Activated naive CD8-positive, alpha-beta T cell (primary cell): ENCODE measurements at regions not wholly inside any gene's neighbourhood (a gene's known extent, or its start where the extent isn't known, plus 50 kb on each side); places are given as distances from the start of the nearest gene placed in this dataset.
A peak's percentile ranks its signal among the peaks of the same experiment; 100 is the strongest.
"Not testable (repeated sequence)": the region's sequence is repeated elsewhere in the genome, so short reads cannot be mapped to it uniquely, and the experiment has no call there.

Experiments
- H3K27ac Mint-ChIP-seq: one replicate; pipeline ENCODE4 v1.8.0; 2021; ENCODE audit warnings: mixed read lengths
- H3K27me3 Mint-ChIP-seq: one replicate; pipeline ENCODE4 v1.8.0; 2021; ENCODE audit warnings: mixed read lengths
- H3K36me3 Mint-ChIP-seq: one replicate; pipeline ENCODE4 v1.8.0; 2021; ENCODE audit warnings: mixed read lengths
- H3K4me1 Mint-ChIP-seq: one replicate; pipeline ENCODE4 v1.8.0; 2021; ENCODE audit warnings: low read depth, mixed read lengths
- H3K4me3 Mint-ChIP-seq: one replicate; pipeline ENCODE4 v1.8.0; 2021; ENCODE audit warnings: mild to moderate bottlenecking, mixed read lengths
- H3K9me3 Mint-ChIP-seq: one replicate; pipeline ENCODE4 v1.8.0; 2021; ENCODE audit warnings: low read depth, mixed read lengths

DNA sequence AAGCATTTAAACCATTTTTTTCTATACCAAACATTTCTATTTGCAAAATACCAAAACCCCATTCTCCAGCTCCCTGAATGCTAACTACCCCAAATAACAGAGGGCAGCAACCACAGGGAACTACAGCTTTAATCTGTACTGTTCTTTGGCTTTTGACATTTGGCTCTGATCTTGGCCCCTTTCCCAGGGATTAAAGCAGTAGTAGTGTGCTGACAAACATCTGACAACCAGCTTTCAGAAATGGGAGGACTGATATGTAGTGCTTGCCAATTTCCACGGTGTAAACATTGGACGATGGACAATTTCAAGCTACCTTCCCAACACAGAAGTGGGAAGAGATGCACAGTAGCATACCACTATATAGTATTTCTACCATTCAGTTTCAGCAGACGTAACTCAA is 88.4 kb upstream of the TEAD1 start:
- Mint-ChIP-seq H3K36me3 (no peaks in the 10 kb centered on the region), H3K9me3 (no peaks in the 10 kb centered on the region), H3K4me1 (peaks cover 1% of the 10 kb centered on the region)

GRCh38 chr11:12587333-12587991 is 86.8 kb upstream of the TEAD1 start:
- no peak overlapping the region for H3K27ac Mint-ChIP-seq
- no peaks in the 10 kb centered on the region for H3K9me3 Mint-ChIP-seq
- peaks cover 7% of the 10 kb centered on the region for H3K27me3 Mint-ChIP-seq
- H3K4me3 Mint-ChIP-seq = no peak overlapping the region
- no peaks in the 10 kb centered on the region for H3K36me3 Mint-ChIP-seq
- peaks cover 1% of the 10 kb centered on the region for H3K4me1 Mint-ChIP-seq

More for the DNA sequence above, 88.4 kb upstream of the TEAD1 start:
- no peak overlapping the region for H3K27ac Mint-ChIP-seq
- H3K4me3 Mint-ChIP-seq = no peak overlapping the region
- no peaks in the 10 kb centered on the region for H3K27me3 Mint-ChIP-seq

GRCh38 chr11:12591706-12592105 is 82.5 kb upstream of the TEAD1 start:
- Mint-ChIP-seq H3K4me3 (no peak overlapping the region), H3K4me1 (peaks cover 1% of the 10 kb centered on the region), H3K27ac (no peak overlapping the region), H3K27me3 (peaks cover 10% of the 10 kb centered on the region), H3K36me3 (no peaks in the 10 kb centered on the region), H3K9me3 (peaks cover 4% of the 10 kb centered on the region)

GRCh38 chr11:12592283-12592682 is 81.9 kb upstream of the TEAD1 start:
- Mint-ChIP-seq H3K4me3 (no peak overlapping the region), H3K27me3 (peaks cover 13% of the 10 kb centered on the region), H3K9me3 (peaks cover 4% of the 10 kb centered on the region), H3K27ac (no peak overlapping the region), H3K4me1 (peaks cover under 1% of the 10 kb centered on the region), H3K36me3 (no peaks in the 10 kb centered on the region)

DNA sequence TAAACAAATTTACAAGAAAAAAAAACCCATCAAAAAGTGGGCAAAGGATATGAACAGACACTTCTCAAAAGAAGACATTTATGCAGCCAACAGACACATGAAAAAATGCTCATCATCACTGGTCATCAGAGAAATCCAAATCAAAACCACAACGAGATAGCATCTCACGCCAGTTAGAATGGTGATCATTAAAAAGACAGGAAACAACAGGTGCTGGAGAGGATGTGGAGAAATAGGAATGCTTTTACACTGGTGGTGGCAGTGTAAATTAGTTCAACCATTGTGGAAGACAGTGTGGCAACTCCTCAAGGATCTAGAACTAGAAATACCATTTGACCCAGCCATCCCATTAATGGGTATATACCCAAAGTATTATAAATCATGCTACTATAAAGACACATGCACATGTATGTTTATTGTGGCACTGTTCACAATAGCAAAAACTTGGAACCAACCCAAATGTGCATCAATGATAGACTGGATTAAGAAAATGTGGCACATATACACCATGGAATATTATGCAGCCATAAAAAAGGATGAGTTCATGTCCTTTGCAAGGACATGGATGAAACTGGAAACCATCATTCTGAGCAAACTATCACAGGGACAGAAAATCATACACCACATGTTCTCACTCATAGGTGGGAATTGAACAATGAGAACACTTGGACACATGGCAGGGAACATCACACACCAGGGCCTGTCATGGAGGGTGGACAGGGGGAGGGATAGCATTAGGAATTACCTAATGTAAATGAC is 79.0 kb upstream of the TEAD1 start:
- H3K27ac Mint-ChIP-seq, H3K9me3 Mint-ChIP-seq, H3K36me3 Mint-ChIP-seq, H3K4me3 Mint-ChIP-seq: not testable (repeated sequence)
- Mint-ChIP-seq H3K27me3 (peaks cover 13% of the 10 kb centered on the region), H3K4me1 (peaks cover 19% of the 10 kb centered on the region)

- H3K4me3 Mint-ChIP-seq = peak overlapping the region; percentile 17
- H3K27ac Mint-ChIP-seq = no peak overlapping the region
- peaks cover 20% of the 10 kb centered on the region for H3K27me3 Mint-ChIP-seq
- no peaks in the 10 kb centered on the region for H3K36me3 Mint-ChIP-seq
- H3K4me1 Mint-ChIP-seq = peaks cover 20% of the 10 kb centered on the region
- H3K9me3 Mint-ChIP-seq = peaks cover 4% of the 10 kb centered on the region
Measured at GRCh38 chr11:12598330-12599256, 75.6 kb upstream of the TEAD1 start.

DNA sequence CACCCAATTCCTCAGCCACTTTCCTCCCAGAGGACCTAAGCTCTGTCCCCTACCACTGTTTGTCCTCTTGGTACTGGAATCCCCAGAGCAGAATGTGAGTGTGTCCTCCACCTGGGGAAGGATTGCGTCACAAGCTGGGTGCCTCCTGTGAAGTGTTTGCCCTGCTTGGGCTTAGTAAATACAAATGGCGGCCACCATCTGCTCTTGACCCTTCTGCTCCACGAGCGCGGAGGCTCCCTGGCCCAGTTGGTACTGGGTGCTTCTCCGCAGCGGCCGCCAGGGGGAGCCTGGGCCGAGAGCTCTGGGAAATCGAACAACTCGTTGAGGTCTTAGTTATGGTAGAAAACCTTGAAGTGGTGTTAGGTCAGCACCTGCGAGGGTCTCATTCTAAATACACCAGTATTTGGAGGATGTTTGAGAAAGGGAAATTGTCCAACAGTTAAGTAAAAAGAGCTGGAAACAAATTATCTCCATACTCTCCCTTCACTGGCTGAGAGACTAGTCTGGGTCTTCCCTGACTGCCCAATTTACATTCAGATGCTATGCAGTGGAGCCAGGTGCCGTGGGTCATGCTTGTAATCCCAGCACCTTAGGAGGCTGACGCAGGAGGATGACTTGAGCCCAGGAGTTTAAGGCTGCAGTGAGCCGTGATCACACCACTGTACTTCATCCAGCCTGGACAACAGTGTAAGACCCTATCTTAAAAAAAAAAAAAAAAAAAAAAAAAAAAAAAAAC is 74.6 kb upstream of the TEAD1 start:
- H3K4me1 Mint-ChIP-seq = peaks cover 20% of the 10 kb centered on the region
- H3K27me3 Mint-ChIP-seq = peaks cover 23% of the 10 kb centered on the region
- H3K36me3 Mint-ChIP-seq = no peaks in the 10 kb centered on the region
- no peak overlapping the region for H3K27ac Mint-ChIP-seq
- H3K9me3 Mint-ChIP-seq = peaks cover 4% of the 10 kb centered on the region
- no peak overlapping the region for H3K4me3 Mint-ChIP-seq

DNA sequence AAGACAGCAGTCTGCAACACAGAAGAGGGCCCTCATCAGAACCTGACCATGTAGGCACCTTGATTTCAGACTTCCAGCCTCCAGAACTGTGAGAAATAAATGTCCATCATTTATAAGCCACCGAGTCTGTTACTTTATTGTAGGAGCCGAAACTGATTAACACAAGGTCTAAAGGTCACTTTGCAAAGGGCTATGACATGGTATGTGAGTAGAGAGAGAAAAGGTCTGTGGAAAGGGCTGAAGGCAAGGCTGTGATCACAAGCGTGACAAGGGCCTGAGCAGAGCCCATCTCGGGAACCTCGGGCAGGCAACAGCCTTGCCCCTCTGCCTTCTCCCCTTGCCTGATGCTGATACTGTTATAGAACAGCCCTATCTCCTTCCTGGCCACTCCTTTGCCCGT is 73.4 kb upstream of the TEAD1 start:
- Mint-ChIP-seq H3K27me3 (peaks cover 23% of the 10 kb centered on the region), H3K4me3 (no peak overlapping the region), H3K4me1 (peaks cover 20% of the 10 kb centered on the region), H3K36me3 (no peaks in the 10 kb centered on the region), H3K27ac (no peak overlapping the region), H3K9me3 (no peaks in the 10 kb centered on the region)

DNA sequence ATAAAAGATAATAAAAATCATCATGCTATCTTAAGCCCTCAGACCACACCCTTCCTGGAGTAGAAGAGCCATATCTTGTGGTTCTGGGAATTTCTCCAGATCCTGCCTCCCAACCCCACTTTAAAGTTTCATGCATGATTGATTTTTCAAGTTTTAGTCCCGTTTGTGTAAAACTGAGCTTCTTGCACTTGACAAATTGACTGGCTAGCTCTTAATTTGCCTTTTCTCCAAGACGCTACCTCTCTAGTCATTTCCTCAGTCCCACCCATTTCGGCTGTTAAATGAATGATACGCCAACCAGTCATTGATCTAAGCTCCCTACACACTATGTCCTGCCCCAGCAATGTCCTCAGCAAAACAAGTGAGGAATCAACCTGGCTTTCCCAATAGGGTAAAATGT is 71.8 kb upstream of the TEAD1 start:
- no peak overlapping the region for H3K4me3 Mint-ChIP-seq
- H3K27me3 Mint-ChIP-seq = peaks cover 25% of the 10 kb centered on the region
- H3K9me3 Mint-ChIP-seq = no peaks in the 10 kb centered on the region
- no peak overlapping the region for H3K27ac Mint-ChIP-seq
- peaks cover 20% of the 10 kb centered on the region for H3K4me1 Mint-ChIP-seq
- no peaks in the 10 kb centered on the region for H3K36me3 Mint-ChIP-seq

GRCh38 chr11:12603143-12604088 is 70.8 kb upstream of the TEAD1 start:
- Mint-ChIP-seq H3K9me3 (no peaks in the 10 kb centered on the region), H3K4me3 (no peak overlapping the region), H3K27me3 (peaks cover 25% of the 10 kb centered on the region), H3K4me1 (peaks cover 14% of the 10 kb centered on the region), H3K36me3 (no peaks in the 10 kb centered on the region), H3K27ac (no peak overlapping the region)

DNA sequence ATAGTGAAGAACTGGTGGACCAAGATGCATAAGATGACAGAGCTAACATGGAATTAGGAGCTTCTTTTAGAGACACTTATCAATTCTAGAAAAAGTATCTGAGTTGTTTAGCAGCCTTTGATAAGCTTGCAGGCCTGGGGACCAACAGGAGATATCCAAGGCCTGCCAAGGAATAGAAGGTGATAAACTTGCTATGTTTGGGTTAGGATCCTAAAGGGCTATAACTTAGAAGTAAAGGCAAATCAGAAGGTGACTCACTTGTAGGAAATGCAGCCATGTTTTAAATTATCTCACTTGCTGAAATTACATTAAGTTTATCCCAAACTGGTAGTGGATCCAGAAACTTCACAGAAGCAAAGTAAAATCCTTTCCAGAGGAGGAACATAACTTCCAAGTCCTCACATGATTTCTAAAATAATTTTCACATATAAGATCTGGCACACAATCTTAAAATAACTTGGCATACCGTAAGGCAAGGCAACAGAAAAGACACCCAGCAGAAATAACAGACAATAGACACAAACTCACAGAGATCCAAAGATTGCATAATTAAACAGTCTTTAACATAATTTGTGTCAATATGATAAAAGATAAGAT is 69.6 kb upstream of the TEAD1 start:
- Mint-ChIP-seq H3K36me3 (no peaks in the 10 kb centered on the region), H3K27me3 (peaks cover 28% of the 10 kb centered on the region), H3K27ac (no peak overlapping the region), H3K4me3 (no peak overlapping the region), H3K4me1 (peaks cover 3% of the 10 kb centered on the region), H3K9me3 (no peaks in the 10 kb centered on the region)

DNA sequence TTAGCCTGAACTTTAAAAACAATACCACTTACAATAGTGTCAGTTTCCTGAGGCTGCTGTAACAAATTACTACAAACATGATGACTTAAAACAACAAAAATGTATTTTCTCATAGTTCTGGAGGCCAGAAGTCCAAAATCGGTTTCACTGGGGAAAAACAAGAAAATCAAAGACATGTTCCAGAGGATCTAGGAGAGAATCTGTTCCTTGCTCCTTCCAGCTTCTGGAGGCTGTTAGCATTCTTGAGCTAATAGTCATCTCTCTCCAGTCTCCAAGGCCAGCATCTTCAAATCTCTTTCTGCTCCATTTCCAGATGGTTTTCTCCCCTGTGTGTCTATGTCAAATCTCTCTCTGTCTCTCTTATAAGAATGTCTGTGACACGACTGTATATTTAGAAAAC is 67.6 kb upstream of the TEAD1 start:
- H3K4me1 Mint-ChIP-seq = no peaks in the 10 kb centered on the region
- H3K9me3 Mint-ChIP-seq = peaks cover 8% of the 10 kb centered on the region
- no peak overlapping the region for H3K27ac Mint-ChIP-seq
- no peak overlapping the region for H3K4me3 Mint-ChIP-seq
- H3K36me3 Mint-ChIP-seq = peaks cover 3% of the 10 kb centered on the region
- H3K27me3 Mint-ChIP-seq = peaks cover 27% of the 10 kb centered on the region

- not testable (repeated sequence) for H3K4me3 Mint-ChIP-seq, H3K4me1 Mint-ChIP-seq, H3K36me3 Mint-ChIP-seq, H3K27ac Mint-ChIP-seq
- Mint-ChIP-seq H3K9me3 (peaks cover 21% of the 10 kb centered on the region), H3K27me3 (peaks cover 16% of the 10 kb centered on the region)
Measured at GRCh38 chr11:12608678-12609077, 65.5 kb upstream of the TEAD1 start.
